ENCODE measurements at regions not wholly inside any gene's neighbourhood (a gene's known extent, or its start where the extent isn't known, plus 50 kb on each side); places are given as distances from the start of the nearest gene placed in this dataset.

DNA sequence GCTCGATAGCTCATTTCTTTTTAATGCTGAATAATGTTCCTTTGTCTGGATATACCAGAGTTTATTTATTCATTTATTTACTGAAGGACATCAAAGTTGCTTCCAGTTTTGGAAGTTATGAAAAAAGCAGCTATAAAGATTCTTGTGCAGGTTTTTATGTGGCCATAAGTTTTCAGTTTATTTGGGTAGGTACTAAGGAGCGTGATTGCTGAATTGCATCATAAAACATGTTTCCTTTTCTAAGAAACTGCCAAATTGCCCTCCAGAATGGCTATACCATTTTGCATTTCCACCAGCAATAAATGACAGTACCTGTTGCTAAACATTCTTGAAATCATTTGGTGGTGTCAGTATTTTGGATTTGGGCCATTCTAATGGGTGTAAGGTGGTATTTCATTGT, 1067.7 kb upstream of the SPRY2 start:
- TF ChIP-seq, protein P1, sequence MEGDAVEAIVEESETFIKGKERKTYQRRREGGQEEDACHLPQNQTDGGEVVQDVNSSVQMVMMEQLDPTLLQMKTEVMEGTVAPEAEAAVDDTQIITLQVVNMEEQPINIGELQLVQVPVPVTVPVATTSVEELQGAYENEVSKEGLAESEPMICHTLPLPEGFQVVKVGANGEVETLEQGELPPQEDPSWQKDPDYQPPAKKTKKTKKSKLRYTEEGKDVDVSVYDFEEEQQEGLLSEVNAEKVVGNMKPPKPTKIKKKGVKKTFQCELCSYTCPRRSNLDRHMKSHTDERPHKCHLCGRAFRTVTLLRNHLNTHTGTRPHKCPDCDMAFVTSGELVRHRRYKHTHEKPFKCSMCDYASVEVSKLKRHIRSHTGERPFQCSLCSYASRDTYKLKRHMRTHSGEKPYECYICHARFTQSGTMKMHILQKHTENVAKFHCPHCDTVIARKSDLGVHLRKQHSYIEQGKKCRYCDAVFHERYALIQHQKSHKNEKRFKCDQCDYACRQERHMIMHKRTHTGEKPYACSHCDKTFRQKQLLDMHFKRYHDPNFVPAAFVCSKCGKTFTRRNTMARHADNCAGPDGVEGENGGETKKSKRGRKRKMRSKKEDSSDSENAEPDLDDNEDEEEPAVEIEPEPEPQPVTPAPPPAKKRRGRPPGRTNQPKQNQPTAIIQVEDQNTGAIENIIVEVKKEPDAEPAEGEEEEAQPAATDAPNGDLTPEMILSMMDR (IDR thresholded peaks at IDR 0.05): no peak
- ATAC-seq (ENCODE audit: low FRiP score) (no peak), DNase-seq (ENCODE audit: low spot score) (no peak)

DNA sequence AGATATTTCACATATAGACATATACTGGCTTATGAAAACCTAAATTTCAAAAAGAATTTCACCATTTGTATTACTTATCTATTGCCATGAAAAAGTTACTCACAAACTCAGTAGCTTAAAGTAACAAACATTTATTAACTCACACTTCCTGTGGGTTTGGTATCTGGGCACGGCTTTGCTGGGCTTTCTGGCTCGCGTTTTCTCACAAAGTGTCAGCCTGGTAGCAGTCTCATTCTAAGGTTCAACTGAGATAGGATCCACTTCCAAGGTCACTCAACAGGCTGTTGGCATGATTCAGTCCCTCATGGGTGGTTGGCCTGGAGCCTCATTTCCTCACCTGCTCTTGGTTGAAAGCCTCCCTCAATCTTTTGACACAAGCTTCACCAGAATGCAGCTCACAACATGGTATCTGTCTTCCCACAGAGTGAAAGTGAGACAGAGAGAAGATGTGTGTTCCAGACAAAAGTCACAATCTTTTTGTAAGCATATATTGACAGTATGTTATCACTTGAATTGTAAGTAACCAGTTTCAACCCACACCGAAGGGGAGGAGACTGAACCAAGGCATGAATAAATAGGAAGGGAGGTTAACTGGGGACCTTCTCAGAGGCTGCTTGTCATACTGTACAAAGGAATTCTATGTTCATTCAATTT, 1065.8 kb upstream of the SPRY2 start:
- DNase-seq (ENCODE audit: low spot score) (no peak), ATAC-seq (ENCODE audit: low FRiP score) (no peak)
- TF ChIP-seq, protein P1 (IDR thresholded peaks at IDR 0.05): no peak

DNA sequence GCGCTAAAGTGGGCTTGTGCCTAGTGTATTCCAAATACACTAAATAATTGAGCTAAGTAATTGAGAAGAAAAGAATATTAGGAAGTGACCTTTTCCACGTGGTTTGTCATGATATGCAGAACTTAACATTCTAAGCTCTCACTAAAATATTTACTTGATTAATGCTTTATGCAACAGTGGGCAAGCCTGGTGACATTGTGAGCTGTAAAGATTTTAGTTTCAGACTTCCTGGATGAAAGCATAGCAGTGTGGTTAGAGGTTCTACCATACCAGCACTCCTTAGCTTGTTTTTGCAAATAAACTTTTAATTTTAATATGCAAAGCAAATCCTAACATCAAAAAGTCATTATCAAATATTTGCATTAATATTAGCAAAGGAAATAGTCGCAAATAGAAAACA, 1065.1 kb upstream of the SPRY2 start:
- TF ChIP-seq, protein P1 (IDR thresholded peaks at IDR 0.05): no peak
- DNase-seq (ENCODE audit: low spot score): no peak
- ATAC-seq (ENCODE audit: low FRiP score): no peak

DNA sequence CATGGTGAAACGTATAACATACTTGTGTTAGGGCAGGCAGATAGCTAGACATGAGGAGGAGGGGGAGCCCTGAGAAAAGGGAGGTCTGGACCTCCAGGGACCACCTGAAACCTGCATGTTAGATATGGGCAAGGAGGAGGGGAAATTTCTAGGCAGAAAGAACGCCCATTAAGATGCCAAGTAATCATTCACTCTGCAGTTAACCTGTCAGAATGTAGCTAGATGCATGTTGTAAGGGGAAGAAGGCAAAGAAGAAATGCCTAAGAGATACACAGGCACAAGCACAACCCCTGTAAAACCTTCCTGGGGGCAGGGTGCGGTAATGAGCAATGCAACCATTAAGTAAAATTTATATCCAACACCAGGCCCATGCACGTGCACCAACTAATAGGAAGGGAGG, 1055.3 kb upstream of the SPRY2 start:
- ATAC-seq (ENCODE audit: low FRiP score) (no peak), DNase-seq (ENCODE audit: low spot score) (no peak)
- TF ChIP-seq, protein P1 (IDR thresholded peaks at IDR 0.05): no peak

DNA sequence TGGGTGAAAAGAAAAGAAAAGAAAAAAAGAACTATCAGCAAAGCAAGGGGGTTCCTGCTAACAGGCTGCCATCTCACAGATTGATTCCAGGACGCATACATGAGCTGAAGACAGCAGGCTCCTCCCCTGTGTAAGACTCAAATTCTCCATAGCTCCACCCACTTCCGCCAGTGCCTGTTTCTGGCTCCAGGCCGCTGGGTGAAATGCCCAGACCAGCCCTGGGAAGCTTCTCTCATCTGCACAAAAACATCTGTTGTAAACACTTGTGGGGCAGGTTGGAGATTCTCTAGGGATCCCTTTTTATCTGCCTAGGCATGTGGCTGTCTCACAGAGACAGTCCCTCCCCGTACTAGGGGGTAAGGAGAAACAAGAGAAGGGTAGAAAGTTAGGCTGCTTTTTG, 1054.4 kb upstream of the SPRY2 start:
- TF ChIP-seq, protein P1 (IDR thresholded peaks at IDR 0.05): no peak
- DNase-seq (ENCODE audit: low spot score): no peak
- no peak for ATAC-seq (ENCODE audit: low FRiP score)

DNA sequence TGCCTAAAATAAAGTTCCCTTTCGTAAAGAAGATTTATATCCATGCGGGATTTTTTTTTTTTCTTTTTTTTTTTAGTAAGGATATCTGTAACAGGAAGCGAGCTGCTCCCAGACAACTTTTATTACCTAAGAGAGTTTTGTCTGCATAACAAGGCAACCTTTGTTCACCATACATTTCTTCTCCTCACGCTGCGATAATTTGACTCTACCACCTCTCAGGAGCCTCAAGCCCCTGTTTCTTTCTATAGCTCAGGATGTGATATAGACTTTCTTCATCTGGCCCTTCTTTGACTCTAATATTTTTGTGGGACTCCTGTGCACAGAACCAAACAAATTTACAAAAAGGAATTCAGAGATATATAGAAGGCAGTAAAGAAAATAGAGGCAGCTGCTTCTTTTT, 1053.7 kb upstream of the SPRY2 start:
- ATAC-seq (ENCODE audit: low FRiP score) (no peak), DNase-seq (ENCODE audit: low spot score) (no peak)
- TF ChIP-seq, protein P1 (IDR thresholded peaks at IDR 0.05): no peak

DNA sequence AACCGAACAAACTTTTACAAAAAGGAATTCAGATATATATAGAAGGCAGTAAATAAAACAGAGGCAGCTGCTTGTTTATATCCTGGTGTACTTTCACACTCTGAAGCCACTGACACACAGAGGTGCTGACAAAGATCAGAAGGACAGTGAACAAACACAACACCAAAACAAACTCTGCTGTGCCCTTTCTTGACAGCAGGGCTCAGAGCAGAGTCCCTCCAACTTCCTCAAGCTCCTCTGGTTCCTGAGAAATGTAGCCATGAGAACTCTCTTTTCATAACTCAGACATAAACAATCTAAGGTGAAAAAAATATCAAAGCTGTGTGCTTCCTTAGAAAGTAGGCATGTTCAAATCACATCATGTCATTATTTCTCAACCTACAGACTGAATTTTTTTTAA, 1052.8 kb upstream of the SPRY2 start:
- no peak for ATAC-seq (ENCODE audit: low FRiP score)
- DNase-seq (ENCODE audit: low spot score): no peak
- TF ChIP-seq, protein P1 (IDR thresholded peaks at IDR 0.05): no peak

Measured in omental fat pad (tissue), 3 donors.